ENCODE measurements at regions not wholly inside any gene's neighbourhood (a gene's known extent, or its start where the extent isn't known, plus 50 kb on each side); places are given as distances from the start of the nearest gene placed in this dataset.
A peak's percentile ranks its signal among the peaks of the same experiment; 100 is the strongest.
"Not testable (repeated sequence)": the region's sequence is repeated elsewhere in the genome, so short reads cannot be mapped to it uniquely, and the experiment has no call there.

DNA sequence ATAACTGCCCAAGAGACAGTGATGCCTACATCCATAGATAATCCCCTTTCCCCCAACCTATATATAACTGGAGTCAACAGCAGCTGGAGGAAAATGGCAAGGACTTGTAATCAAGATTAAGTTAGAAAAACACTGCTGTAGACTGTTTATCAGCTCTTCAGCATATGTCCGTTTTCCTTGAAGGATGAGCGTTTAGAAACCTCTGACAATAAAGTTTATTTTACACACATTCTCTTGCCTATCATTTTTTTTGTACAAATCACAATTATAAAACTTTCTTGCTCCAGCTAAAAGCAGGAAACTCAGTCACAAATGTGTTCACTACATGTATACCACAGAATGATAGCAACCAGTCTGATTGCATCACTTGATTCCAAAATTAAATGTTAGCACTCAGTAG lies 50.8 kb downstream of the PPIAL4G start:
- not testable (repeated sequence) for DNase-seq

DNA sequence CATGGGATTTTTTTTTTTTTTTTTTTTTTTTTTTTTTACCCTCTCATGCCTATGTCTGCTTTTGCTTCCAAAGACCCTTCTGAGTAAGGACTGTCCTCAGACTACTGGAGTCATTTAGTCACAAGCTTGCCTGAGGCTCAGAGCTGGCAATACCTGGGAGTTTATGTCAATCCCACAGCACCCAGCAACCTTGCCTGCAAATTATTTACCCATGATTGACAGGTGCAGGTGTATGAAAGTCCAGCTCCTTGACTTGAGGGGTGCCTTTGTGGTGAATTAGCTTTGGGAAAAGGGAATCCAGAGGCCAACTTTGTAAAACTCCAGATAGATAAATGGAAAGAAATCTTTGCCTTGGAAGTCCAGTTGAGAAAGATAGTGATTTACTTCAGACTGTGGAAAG lies 53.2 kb downstream of the PPIAL4G start:
- DNase-seq: not testable (repeated sequence)

DNA sequence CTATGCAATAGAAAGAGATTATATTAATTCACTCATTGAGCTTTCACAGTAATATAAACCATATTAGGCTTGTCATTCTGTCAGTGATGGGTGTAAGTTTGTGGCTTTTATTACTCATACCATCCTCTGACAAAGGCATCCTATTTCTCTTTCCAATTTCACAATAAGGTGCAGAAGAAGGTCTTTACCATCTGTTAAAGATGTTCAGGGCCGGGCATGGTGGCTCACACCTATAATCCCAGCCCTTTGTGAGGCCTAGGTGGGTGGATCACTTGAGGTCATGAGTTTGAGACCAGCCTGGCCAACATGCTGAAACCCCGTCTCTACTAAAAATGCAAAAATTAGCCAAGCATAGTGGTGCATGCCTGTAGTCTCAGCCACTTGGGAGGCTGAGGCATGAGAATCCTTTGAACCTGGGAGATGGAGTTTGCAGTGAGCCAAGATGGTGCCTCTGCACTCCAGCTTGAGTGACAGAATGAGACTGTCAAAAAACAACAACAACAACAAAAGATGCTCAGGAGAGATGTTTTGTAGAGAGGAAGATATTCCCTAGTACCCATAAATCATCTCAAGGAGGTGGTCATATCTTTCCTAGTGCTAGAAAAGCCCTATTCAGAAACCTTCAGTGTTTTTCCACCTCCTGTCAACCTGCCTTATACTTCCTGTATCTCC lies 56.0 kb downstream of the PPIAL4G start:
- not testable (repeated sequence) for DNase-seq

DNA sequence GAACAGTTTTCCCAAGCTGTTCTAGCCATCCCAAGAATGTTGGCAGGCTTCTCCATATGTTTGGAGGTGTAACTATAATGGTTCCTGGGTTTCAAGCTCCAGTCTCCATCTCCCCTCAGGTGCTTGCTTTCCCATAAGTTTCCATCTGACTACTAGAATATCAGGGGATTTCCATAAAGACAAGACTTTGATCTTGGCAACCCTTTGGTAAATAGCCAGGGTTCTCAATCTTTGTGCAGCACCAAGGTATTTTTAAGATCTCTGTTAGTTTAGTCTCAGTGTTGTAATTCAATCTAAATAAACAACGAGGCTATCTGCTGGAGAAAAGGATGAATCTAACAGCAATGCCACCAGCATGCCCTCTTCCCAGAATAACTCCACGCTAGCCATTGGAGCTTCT lies 56.7 kb downstream of the PPIAL4G start:
- DNase-seq: not testable (repeated sequence)

DNA sequence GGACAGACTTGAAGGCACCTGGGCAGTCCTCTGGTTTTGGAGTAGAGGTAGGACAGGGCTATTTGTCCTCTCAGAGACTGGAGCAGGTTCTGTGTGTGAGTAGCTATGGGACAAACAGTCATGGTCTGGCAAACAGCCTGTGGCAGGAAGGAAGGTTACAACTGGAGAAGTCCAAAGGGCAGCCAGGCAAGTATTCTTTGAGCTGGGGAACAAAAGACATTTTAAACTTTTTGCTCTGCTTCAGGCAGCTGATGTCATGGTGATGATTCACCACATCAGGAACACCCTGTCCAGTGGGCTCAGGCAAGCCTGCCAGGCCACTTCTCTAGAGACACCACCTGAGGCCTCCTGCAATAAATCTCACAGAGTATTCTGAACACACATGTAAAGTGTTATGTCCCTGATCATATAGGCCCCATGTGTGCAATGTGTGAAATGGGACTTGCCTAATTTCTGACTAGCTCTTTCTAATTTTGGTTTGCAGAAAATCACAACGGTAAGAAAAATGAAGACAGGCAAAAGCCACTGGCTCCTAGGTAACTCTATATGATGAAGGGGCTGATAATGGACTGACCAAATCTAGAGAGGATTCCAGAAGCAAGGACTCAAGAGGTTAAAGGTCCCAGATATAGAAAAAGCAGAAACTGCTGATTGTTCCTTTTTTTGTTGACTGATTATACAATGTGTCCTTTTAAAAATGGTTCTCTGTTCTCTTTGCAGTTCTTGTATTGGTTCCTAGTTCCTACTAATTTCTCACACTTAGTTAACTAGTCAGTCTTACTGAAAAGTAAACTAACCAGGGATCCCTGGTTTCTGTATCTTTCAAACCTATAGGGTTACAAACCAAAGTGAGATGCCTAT lies 58.7 kb downstream of the PPIAL4G start:
- peak; percentile 86 for DNase-seq

DNA sequence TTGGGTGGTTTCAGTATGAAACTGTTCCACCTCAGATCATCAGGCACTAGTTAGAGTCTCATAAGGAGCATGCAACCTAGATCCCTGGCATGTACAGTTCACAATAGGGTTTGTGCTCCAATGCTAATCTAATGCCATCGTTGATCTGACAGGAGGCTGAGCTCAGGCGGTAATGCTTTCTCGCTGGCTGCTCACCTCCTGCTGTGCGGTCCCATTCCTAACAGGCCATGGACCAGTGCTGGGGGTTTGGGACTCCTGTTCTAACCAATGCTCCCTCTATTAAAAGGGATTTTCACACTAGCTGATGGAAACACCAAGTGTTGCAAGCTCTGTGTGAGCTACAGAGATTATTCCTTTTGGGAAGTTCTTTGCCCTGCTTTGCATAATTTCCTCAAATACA lies 60.2 kb downstream of the PPIAL4G start:
- not testable (repeated sequence) for DNase-seq

DNA sequence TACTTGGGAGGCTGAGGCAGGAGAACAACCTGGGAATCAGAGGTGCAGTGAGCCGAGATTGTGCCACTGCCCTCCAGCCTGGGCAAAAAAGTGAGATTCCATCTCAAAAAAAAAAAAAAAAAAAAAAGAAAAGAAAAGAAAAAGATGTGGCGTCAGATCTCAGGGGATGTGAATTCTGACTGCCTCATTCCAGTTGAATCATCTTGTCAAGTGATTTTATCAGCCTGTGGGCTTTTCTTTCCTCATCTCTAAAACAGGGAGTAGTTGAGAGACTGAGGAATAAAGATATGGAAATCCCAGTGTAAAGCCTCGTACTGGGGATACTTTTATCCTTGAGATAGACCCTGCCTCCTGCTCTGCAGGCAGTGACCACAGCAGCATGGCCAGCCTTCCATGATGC lies 65.9 kb downstream of the PPIAL4G start:
- DNase-seq: not testable (repeated sequence)

DNA sequence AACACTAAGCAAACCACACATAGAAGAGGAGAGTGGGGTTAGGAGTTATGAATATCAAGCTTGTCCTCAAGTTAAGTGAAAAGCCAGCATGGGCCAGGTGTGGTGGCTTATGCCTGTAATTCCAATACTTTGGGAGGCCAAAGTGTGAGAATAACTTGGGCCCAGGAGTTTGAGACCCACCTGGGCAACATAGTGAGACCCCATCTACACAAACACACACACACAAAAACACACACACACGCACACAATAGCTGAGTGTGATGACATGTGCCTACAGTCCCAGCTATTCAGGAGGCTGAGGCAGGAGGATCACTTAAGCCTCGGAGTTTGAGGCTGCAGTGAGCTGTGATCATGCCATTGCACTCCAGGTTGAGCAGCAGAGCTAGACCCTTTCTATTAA lies 69.7 kb downstream of the PPIAL4G start:
- not testable (repeated sequence) for DNase-seq

DNA sequence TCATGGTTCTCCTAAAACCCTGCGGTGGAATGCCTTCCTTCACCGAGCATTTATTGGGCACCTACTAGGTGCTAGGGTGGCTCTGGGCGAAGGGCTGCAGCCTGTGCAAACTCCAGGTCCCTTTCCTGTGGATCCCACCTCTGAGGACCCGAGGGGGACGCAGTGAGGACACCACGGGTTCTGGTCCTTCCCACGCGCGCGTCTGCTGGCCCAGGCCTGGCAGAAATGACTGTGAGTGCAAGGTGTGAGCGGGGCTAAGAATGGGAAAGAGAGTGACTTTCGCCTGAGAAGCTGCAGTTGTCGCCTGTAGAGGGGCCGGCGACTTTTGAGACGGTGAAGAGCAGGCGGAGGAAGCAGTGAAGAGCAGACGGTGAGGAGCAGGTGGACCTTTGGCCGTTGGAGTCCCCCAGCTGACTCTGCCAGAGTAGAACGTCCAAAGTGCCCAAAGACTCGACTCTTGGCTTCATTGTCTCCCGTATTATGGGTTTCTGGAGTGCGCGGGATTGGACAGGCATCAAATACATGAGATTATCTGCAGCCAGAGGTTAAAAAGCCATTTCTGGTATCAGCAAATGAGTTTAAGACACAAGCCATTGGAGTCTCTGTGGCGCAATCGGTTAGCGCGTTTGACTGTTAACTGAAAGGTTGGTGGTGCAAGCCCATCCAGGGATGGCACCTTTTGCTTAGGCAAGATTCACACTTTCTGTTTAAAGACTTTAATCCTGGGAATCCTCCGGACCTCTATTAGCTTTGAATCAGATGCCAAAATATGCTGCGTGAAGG lies 78.1 kb downstream of the PPIAL4G start:
- DNase-seq: not testable (repeated sequence)

DNA sequence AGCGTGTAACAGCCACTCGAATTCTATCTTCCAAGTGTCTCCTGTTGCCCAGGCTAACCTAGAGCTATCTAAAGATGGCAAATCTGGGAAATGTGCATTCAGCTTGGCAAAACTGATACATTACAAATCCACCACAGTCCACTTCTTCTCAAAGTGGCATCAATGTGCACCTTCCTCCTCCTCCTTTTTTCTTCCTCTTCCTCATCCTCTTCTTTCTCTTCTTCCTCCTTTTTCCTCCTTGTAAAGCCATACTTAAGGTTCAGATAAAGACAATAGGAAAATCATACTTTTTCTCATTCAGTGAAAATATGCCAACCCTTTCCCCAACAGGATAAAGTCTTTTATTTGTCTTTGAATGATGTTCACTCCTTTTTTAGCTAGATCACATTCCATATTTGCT lies 79.2 kb downstream of the PPIAL4G start:
- not testable (repeated sequence) for DNase-seq

DNA sequence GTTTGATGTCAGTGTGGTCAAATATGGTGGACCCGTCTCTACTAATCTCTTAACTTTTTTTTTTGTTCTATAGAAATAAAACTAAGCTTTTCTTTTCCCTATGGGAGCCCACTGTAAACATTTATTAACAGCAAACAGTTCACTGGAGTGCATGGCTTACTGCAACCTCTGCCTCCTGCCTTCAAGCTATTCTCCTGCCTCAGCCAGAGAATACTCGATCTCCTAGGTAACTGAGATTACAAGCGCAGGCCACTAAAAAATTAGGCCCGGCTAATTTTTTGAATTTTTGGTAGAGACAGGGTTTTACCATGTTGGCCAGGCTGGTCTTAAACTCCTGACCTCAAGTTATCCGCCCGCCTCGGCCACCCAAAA lies 80.0 kb downstream of the PPIAL4G start:
- not testable (repeated sequence) for DNase-seq

DNA sequence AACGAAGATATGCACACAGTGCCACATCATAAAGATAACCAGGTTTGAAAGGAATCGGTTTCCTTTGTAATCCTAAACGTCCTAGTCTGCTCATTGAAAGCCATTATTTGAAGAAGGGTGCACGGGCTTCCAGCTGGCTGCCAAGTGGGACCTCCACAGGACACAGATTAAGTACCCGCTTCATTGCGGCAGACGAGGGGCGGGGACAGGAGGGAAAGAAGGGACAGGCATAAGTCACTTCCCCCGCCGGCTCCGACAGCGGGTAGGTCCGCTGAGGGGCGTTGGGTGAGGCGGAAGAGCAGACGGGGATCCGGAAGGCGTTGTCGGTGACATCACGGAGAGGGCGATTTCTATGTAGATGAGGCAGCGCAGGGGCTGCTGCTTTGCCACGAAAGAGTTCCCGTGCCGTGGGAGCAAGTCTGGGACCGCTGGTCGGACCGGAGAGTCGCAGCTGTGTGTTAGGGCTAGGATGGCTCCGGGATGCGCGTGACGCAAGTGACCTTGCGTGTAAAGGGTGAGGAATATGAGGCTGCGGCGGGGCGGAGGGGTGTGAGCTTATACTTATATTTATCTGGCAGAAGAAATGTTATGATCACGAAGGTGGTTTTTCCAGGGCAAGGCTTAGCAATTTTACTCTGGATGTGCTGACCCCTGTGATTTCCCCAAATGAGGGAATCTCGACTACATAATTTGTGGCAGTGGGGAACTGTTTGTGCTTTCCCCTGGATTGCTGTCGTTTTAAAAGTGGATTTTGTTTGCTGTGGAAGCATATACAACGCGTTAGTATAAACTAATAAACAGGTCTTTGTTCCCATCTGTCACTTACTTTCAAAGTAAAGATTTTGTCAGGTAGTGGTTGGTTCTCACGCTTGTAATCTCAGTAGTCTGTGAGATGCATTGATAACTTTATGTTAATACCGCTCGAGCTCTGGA lies 80.7 kb downstream of the PPIAL4G start:
- DNase-seq: peak; percentile 92

DNA sequence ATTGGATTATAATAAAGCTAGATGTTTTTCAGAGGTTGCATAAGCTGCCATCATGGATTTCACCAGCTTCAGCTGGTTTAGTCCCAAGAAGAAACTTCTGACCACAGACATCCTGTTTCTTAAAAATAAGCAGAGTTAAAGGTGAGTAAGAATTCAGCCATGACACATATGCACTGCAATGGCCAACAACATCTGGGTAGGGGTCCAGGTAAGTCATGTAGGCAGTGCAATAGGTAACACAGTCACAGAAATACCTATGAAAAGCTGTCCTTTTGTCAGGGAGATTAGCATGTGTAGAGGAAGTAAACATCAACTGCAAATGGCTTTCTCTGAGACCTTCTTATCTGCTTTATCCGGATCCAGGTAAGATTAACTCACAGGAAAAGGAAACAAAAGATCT lies 85.6 kb downstream of the PPIAL4G start:
- DNase-seq: not testable (repeated sequence)

DNA sequence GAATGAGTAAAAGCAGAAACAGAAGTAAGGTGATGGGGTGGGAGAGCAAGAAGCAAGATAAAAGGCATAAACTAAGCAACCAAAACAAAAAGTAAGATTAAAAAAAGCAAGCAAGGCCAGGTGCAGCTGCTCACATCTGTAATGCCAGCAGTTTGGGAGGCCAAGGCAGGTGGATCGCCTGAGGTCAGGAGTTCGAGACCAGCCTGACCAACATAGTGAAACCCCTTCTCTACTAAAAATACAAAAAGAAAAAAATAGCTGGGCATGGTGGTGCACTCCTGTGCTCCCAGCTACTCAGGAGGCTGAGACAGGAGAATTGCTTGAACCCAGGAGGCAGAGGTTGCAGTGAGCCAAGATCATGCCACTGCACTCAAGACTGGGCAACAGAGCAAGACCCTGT lies 90.6 kb downstream of the PPIAL4G start:
- DNase-seq: not testable (repeated sequence)

DNA sequence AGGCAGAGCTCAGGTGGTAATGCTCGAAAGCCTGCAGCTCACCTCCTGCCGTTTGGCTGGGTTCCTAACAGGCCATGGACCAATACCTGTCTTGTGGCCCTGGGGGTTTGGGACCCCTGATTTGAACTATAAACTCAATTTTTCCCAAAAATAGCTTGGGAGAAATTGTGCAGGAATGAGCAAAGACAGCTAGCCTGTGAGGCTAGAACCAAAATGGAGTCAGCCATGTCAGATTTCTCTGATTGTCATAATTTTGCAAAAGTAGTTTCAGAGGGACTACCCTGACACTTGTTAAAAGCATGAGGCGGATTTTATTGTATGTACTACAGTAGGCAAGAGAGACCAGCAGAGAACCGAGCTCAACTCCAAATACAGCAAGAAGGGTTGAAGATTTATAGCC lies 91.8 kb downstream of the PPIAL4G start:
- not testable (repeated sequence) for DNase-seq

DNA sequence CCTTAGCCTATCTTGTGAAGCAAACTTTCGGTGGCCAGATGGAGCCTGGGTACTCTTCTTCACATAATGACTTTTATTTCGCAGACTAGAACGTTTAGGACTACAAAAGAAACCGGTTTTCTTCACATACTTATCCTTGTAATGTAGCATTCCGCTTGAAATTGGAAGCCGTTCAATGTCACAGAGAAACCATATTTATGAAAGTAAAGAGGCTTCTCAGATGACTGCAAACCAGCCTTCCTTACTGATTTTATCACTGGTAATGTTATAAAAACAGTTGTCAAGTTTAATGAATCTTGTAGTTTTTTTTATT lies 94.1 kb downstream of the PPIAL4G start:
- no peak for DNase-seq

DNA sequence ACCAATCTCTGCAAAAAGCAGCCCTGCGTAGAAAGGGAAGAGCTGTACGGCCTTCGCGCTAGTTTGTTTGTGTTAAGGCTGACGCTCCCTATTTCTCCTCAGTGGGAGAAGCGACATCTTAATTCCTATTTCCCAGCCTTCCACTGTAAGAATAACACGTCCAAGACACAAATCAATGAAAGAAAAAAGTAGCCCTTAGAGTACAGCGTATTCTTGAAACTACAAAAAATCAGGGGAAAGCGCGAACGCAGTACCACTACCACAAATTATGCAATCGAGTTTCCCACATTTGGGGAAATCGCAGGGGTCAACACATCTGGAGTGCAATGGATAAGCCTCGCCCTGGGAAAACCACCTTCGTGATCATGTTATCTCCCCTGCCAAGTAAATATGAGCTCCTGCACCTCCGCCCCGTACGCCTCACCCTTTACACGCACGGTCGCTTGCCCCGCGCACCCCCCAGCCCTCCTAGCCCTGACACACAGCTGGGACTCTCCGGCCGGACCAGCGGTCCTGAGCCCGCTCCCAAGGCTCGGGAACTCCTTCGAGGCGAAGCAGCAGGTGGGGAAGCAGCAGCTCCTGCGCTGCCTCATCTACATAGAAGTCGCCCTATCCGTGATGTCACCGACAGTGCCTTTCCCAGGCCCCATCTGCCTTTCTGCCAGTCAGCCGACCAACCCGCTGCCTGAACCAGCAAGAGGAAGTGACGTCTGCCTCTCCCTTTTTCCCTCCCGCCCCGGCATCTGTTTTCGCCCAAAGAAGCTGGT lies 94.7 kb downstream of the PPIAL4G start:
- peak; percentile 96 for DNase-seq

DNA sequence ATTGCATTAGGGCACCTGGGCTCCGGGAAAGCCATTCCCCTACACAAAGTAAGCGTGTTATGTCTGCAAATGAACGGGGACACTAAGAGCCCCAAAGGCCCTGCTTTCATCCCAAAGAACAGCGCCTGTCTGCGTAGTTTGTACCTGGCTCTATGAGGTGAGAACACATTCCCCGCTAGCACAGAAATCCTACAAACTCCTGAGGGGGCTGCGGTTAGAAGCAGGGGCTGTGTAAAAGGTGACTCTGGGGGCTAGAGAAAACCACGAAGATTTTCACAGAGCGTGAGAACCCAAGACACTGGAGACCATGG lies 95.2 kb downstream of the PPIAL4G start:
- not testable (repeated sequence) for DNase-seq

DNA sequence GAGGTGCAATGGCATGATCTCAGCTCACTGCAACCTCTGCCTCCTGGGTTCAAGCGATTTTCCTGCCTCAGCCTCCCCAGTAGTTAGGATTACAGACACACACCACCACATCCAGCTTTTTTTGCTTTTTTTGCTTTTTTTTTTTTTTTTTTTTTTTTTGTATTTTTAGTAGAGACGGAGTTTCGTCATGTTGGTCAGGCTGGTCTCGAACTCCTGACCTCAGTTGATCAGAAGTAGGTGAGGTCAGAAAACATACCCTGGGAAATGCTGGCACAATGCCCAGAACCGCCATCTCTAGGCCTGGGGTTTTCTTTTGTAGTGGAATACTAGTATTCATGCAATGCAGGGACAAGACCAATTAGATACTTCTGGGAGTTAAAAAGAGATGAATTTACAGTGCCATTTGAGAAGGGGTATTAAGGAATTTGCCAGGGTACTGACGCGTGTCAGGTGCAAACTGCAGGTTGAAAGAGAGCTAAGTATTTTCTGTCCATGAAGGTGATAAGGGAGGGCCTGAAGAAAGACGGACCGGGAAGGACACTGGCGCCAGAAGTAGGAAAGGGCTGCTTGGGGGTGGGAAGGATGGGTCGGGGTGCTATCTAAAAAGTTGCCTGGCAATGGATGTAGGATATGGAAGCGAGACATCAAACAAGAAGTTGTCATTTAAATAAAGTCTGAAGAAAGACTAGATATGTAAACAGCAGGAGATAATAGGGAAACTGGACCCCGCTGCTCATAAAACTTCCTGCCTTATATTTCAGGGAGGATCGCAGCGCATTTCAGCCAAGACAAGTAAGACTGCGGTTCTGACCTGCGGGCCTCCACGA lies 95.8 kb downstream of the PPIAL4G start:
- DNase-seq: not testable (repeated sequence)

DNA sequence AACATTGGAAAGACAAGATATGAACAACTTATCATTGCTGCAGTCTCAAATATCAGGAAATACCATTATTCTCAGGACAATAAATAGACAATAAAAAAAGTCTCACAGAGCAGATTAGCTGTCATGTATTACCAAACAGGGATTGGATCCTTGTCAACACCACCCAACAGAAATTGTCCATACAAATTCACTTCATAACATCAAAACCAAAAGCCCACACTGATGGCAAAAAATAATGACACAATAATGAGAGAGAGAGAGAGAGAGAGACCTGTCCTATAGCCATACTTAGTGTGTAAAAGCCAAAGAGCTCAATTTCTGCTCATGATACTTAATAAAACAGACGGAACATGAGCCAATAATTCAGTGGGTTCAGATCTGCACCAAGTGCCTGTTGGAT lies 96.5 kb downstream of the PPIAL4G start:
- no peak for DNase-seq

DNA sequence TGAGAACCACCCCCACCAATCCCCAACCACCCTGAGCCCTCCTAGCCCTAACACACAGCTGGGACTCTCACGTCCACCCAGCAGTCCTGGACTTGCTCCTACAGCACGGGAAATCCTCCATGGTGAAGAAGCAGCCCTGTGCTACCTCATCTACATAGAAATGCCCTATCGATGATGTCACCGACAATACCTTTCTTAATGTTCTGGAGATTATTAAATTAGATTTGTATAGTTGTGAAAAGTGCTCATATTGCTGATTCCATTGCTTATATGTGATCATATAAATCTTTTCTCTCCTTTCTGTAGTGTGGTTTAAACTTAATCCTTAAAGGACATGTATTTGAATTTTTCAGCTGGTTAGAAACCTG lies 97.1 kb downstream of the PPIAL4G start:
- not testable (repeated sequence) for DNase-seq
